RWPE2 (cell line): ENCODE measurements at regions not wholly inside any gene's neighbourhood (a gene's known extent, or its start where the extent isn't known, plus 50 kb on each side); places are given as distances from the start of the nearest gene placed in this dataset.

Source experiments
- ATAC-seq: fragments of 200-7000 bp; cut with Tn5 transposase; 3 replicates; pipeline ENCODE4 v1.9.1; 2021; ENCODE audit warnings: low read depth
- DNase-seq: peaks from one replicate; pipeline ENCODE4 v3.0.0-alpha.2; 2020; ENCODE audit warnings: low spot score
- H3K27ac ChIP-seq: fragments of 450-650 bp; 2 replicates; pipeline ENCODE4 v1.5.1; 2017; ENCODE audit warnings: mild to moderate bottlenecking; ENCODE audit not compliant: poor library complexity, severe bottlenecking
- H3K27me3 ChIP-seq: fragments of 250-450 bp; sonication (Bioruptor Pico); 2 replicates; pipeline ENCODE4 v1.5.1; 2021; ENCODE audit warnings: mild to moderate bottlenecking, moderate library complexity; ENCODE audit not compliant: insufficient read depth, poor library complexity, severe bottlenecking
- H3K36me3 ChIP-seq: fragments of 250-450 bp; sonication (Bioruptor Pico); 2 replicates; pipeline ENCODE4 v1.5.1; 2020; ENCODE audit warnings: low read depth, mild to moderate bottlenecking, moderate library complexity
- H3K4me1 ChIP-seq: fragments of 250-450 bp; sonication (Bioruptor Pico); 2 replicates; pipeline ENCODE4 v1.5.1; 2021; ENCODE audit warnings: mild to moderate bottlenecking, moderate library complexity; ENCODE audit not compliant: insufficient read depth, poor library complexity, severe bottlenecking
- H3K4me3 ChIP-seq: fragments of 250-450 bp; sonication (Bioruptor Pico); 2 replicates; pipeline ENCODE4 v1.5.1; 2021; ENCODE audit warnings: mild to moderate bottlenecking, moderate library complexity; ENCODE audit not compliant: severe bottlenecking
- H3K9me3 ChIP-seq: fragments of 250-450 bp; sonication (Bioruptor Pico); 2 replicates; pipeline ENCODE4 v1.5.1; 2021; ENCODE audit warnings: mild to moderate bottlenecking, moderate library complexity; ENCODE audit not compliant: severe bottlenecking
- CTCF ChIP-seq: fragments of 450-650 bp; IDR thresholded peaks from one replicate; pipeline ENCODE4 v1.5.1; 2017; ENCODE audit warnings: mild to moderate bottlenecking, moderate library complexity; ENCODE audit not compliant: poor library complexity, severe bottlenecking

- Histone ChIP-seq H3K27ac (no peak overlapping the region), H3K27me3 (no peaks in the 10 kb centered on the region), H3K9me3 (no peaks in the 10 kb centered on the region), H3K4me3 (no peak overlapping the region), H3K4me1 (no peaks in the 10 kb centered on the region), H3K36me3 (no peaks in the 10 kb centered on the region)
- TF ChIP-seq CTCF = no peak
- ATAC-seq (no peak), DNase-seq (no peak)
Observed at GRCh38 chr13:99751517-99752199, 219.9 kb downstream of the ZIC5 start.

GRCh38 chr13:99750951-99751350, 220.6 kb downstream of the ZIC5 start:
- no peak overlapping the region for H3K4me3 ChIP-seq
- H3K4me1 ChIP-seq = no peaks in the 10 kb centered on the region
- no peaks in the 10 kb centered on the region for H3K27me3 ChIP-seq
- no peaks in the 10 kb centered on the region for H3K36me3 ChIP-seq
- ATAC-seq (no peak), DNase-seq (no peak)
- no peak overlapping the region for H3K27ac ChIP-seq
- TF ChIP-seq CTCF = no peak
- no peaks in the 10 kb centered on the region for H3K9me3 ChIP-seq

GRCh38 chr13:99749271-99750019, 222.1 kb downstream of the ZIC5 start:
- no peak for DNase-seq
- no peak overlapping the region for H3K4me3 ChIP-seq
- no peaks in the 10 kb centered on the region for H3K27me3 ChIP-seq
- no peak for TF ChIP-seq CTCF
- H3K9me3 ChIP-seq = no peaks in the 10 kb centered on the region
- H3K4me1 ChIP-seq = no peaks in the 10 kb centered on the region
- H3K36me3 ChIP-seq = no peaks in the 10 kb centered on the region
- no peak overlapping the region for H3K27ac ChIP-seq
- no peak for ATAC-seq

GRCh38 chr13:99747403-99747710, 224.2 kb downstream of the ZIC5 start:
- TF ChIP-seq CTCF = no peak
- DNase-seq (no peak), ATAC-seq (no peak)
- no peaks in the 10 kb centered on the region for H3K4me1 ChIP-seq
- H3K4me3 ChIP-seq = no peak overlapping the region
- no peaks in the 10 kb centered on the region for H3K27me3 ChIP-seq
- H3K36me3 ChIP-seq = no peaks in the 10 kb centered on the region
- no peak overlapping the region for H3K27ac ChIP-seq
- H3K9me3 ChIP-seq = no peaks in the 10 kb centered on the region
